SHP77 (cell line): ENCODE measurements at regions not wholly inside any gene's neighbourhood (a gene's known extent, or its start where the extent isn't known, plus 50 kb on each side); places are given as distances from the start of the nearest gene placed in this dataset.

ENCODE experiments used
- DNase-seq, 2 experiments: peaks; one replicate each; lab custom pipeline; 2025; lab: John Stamatoyannopoulos, UW

DNA sequence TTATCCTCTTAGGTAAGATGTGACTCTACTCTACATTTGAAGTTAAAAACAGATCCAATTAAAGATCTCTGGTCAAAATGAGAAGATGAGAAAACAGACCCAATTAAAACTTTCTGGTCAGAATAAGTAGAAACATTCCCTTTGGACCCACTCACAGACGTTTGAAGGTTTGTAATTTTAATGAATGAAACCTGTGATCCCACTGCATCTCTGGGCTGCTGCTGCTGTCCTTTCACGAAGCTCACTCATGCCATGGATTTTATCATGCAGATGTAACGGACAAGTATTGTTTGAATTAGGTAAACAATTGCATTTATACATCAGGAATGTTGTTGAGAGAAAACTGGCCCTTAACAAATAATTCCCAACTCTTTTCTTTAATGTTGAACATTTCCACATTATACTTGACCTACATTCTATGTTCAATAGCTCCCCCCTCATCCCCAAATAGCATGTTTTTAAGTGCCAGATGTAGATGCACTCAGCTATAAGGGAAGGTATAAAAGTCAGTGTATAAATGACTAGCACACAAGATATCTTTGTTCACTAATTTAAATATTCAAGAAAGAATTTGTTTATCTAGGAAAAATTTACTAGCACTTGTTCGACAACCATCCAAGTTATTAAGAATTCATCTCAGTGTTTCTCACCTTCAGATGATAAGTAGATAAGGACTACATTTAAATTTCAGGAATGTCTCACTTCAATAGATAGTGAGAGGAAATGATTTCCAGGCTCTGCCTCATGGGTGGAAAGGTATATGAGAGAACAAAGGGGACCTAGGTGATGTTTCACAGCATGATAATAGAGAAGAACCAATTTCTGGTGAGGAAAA is 202.3 kb upstream of the LMNTD1 start:
- DNase-seq: no peak

DNA sequence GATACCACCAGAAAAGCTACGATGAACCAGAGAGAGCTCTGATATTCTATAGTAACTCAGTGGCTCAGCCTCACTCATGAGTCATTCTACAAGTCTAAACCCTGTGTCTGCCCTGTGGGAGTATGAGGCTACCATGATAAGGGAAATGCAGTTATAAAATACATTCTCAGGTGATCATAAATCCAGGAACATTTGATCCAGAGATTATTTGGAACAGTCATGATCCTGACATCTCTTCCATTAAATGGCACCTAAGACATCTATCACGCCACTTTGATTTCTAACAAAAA is 202.6 kb upstream of the RASSF8 start:
- DNase-seq: no peak

DNA sequence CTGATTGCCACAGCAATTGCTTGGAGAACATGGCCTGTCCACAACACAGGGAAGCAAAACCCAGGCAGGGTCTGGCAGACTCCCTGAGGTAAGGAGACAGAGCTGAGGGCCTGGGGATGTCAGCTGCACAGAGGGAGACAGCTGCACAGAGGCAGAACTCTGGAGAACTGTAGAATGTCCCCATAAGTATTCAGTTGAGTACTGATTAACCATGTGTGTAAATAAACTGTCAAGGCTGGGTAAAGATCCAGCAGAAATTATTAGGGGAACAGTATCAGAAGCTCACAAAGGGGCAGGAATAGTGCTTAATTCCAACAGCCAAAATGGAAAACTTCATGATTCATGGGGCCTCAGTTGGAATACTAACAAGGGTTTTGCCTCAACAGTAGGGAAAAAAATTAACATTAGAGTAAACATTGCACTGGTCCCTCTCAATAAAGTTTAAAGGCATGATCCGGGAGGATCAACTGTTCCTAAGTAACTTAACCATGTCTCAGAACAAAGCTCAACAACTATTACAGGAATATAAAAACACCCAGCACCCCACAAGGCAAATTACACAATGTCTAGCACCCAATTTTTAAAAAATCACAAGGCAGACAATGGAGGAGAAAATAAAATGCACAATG is 201.3 kb upstream of the RASSF8 start:
- DNase-seq: no peak

DNA sequence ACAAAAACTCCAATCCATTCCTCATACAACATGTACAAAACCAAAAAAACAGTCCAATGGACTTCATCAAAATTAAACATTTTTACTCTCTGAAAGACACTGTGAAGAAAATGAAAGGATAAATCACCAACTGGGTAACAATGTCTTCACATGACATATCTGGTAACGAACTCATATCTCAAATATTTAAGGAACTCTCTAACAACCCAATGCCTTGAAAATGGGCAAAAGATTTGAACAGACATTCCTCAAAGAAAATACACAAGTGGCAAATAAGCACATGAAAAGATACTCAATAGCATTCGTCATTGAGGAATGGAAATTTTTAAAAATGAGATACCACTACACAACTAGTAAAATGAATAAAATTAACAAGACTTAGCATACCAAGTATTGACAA is 198.7 kb upstream of the RASSF8 start:
- no peak for DNase-seq

DNA sequence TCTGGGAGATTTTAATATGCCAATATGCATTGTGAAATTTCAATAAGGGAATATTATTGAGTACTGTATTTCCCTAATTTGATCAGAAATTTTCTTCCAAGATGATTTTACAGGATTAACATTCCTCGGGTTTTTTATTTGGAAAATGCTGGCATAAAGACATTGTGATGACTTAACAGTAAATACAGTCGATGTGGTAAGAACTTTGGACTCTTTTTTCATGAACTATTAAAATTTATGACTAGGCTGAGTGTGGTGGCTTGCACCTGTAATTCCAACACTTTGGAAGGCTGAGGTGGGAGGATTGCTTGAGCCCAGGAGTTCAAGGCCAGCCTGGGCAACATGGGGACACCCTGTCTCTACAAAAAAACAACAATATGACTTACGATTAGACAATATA is 197.1 kb upstream of the RASSF8 start:
- DNase-seq: no peak

DNA sequence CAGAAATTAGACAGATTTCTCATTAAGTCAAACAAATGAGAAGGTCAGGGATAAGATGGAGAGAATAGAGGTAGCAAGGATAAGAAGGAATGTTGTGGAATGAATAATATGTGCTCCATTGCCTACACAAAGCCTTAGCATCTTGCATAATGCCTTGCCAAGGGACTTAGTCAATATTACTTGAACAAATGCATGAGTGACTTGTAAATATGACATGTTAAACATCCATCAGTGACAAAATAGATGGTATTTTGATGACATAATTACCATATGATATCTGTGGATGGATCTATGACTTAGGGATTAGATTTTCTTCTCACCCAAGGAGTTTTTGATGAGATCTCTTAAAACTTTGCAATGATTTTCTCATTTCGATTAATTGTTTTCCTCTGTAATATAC is 194.1 kb upstream of the RASSF8 start:
- no peak for DNase-seq

DNA sequence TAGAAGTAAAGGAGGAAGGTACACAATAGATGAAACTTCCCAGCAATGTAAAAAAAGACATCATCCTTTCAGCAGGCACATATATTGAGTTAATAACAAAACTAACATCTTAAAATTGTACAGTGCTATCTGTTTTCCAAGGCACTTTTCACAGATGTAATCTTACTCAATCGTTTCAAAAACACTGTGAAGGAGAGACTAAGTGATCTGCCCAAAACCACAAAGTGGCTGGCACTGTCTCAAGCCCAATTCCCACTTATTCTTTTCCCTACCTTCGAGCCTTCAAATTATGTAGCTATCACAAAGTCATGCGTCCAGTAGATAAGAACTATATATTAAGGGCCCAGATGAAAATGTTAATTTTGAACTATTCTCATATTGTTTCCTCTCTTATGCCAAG is 193.6 kb upstream of the RASSF8 start:
- DNase-seq: no peak

DNA sequence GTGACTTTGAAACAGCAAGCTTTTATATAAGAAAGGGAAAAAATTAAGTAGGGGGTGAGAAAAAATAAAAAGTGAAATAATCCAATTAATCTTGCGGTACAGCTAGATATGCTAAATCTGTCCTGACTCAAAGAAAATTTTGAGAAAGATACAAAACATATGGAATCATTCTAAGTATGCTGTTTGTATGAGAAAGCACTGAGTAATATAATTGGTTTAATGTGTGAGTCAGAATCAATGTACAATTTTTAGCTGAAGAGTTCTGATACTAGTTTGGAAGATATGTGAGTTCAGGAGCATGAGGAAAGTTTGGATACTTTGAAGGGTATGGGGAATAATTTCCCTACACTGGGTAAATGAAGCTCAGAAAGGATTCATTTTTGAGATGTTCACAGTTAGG is 190.9 kb upstream of the RASSF8 start:
- DNase-seq: no peak

DNA sequence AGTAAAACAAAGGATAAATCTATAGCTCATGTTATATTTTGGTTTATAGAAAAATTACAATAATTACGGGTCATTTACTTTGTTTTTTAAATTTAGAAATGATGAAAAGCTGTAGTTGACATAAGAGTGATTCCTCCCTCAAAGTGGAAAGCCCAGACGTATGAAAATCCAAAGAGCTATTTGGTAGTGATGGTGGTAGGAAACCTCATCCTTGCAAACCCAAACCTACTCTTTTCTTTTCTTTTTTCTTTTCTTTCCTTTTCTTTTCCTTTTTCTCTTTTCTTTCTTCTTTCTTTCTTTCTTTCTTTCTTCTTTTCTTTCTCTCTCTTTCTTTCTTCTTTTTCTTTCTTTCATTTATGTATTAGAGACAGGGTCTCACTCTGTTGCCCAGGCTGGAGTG is 190.3 kb upstream of the RASSF8 start:
- DNase-seq: no peak

DNA sequence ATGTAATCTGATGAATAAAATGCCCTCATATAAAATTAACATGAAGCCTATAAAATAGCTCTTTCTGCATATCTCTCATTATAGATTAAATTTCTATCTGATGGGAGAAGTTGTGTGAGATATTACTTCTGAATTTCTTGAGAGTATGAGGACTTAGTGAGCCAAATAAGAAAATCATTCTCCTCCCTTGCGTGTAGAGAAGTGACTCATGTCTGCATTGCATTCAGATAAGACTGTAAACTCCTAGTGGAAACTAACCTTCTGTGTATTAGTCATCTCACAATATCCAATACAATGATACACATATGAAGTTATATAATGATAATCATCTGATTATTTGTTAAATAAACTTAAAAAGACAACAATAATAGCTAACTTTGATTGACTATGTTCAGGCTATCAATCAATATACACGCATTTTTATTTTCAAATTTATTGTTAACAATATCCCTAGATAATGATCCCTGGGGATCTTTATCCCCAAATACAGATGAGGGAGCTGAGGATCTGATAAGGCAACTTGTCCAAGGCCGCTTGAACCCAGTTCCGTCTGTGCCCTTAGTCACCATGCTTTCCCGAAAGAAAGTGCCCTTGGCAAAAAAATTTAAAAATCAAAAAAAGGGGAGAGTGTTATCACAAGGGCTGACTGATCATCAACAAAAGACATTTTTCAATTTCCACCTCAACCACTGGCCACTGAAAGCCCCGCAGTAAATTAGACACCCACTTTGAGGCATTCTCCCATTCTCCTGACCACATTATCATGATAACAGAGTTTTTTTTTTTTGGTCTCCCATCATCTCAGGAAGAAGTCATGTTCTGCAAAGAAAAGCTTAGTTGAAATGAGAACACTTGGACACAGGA is 189.2 kb upstream of the RASSF8 start:
- DNase-seq: no peak

DNA sequence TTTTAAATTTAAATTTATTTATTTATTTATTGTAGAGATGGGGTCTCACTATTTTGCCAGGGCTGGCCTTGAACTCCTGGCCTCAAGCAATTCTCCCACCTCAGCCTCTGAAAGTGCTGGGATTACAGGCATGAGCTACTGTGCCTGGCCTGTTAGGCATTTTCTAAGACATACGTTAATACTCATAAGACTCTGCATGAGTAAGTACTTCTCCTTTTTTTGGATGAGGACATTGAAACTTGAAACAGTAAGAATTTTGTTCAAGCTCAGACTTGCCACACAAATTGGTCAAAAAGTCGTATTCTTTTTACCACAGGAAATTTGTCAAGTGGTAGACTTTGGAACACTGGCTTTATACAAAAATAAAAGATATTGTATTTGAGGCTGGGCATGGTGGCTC is 187.4 kb upstream of the RASSF8 start:
- DNase-seq: no peak

DNA sequence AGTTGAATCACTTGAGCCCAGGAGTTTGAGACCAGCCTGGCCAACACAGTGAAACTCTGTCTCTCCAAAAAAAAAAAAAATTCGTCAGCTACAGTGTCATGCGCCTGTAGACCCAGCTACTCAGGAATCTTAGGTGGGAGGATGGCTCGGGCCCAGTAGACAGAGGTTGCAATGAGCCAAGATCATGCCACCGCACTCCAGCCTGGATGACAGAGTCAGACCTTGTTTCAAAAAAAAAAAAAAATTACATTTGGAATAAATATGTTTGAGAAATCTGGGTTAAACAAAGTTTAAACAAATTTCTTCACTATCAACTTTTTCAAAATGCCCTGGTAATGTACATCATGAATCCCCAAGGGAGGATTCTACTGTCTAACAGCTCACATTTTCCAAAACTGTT is 187.0 kb upstream of the RASSF8 start:
- DNase-seq: no peak

DNA sequence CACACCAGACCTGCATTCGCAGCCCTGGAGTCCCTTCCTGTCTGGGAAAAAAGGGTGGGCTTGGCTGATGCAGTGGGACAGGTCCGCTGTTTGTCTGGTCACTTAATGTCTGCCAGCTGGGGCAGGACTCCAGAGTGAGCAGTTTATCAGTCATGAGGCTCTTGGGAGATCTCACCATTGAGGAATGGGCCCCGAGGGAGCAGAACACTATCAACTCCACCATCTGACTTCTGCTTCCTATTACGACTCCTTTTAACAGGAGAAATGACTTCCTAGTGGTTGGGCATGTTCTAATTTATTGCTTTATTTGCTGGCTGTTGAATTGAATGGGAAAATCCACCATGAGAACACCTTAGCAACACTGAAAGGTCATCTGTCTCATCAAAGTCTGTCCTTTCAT is 182.5 kb upstream of the RASSF8 start:
- DNase-seq: no peak

DNA sequence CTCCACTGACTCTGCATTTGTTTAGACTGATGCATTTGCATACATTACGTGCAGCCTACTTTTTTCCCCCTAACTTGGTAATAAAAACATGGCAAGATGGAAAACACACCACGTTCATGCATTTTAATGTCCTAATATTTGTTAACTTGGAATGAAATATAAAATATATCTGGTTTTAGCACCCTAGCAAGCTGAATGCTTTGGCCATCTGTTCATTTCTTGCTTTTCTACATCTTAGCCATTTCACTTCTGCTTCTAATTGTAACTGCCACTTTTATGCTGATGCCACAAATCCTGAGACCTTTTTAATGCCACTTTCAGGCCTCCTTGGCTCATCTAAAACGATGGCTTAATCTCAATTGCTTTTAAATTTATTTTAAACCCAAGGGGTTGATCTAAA is 177.7 kb upstream of the RASSF8 start:
- DNase-seq: no peak

DNA sequence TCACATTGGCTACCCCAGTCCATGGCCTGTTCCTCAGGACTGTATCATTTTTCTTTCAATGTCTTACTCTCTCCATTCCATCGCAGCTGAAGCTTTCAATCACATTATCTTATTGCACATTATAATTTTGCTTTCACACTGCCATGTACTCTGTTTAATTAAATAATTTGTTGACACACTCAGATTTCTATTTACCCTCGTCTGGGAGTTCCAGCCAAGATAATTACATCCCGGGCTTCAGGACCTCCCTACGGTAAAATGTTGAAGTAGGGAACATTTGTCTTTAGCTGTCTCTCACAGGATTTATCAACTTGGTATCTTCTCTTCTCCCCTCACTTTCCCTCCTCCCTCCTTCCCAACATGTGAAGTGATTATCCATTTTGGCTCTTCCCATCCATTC is 177.2 kb upstream of the RASSF8 start:
- no peak for DNase-seq

DNA sequence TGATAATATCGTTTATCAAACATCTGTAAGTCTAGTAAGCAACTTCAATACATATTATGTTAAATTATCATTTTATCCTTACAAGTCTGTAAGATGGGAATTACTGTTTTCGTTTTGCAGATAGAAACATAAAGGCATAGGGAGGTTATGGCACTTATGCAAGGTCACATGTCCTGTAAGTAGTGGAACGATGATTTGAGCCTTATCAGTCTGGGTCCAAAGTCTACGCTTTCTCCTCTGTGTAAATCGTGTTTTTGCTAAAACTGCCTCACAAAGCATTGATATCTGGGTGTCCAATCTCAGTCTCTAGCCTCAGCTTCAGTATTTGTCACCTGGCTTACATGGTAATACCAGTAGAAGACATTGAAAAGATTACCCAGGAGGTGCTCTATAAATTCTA is 174.9 kb upstream of the RASSF8 start:
- no peak for DNase-seq

DNA sequence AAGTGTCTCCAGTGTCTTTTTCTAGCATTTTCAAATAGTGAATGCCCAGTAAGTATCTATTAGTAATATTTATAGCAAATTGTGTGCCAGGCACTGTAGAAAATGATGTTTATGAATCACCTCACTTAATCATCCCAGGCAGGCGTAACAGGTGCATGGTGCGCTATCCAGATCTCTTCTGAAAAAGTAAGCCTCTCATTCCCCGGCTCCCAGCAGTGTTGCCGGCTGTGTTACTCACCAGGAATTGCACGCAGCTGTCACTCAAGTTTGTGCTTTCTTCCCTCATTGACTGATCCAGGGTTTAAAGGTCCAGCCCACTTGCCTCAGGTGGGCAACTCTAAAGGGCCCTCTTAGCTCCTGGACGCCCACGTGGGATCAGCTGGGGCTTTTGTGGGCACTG is 173.8 kb upstream of the RASSF8 start:
- DNase-seq: no peak

DNA sequence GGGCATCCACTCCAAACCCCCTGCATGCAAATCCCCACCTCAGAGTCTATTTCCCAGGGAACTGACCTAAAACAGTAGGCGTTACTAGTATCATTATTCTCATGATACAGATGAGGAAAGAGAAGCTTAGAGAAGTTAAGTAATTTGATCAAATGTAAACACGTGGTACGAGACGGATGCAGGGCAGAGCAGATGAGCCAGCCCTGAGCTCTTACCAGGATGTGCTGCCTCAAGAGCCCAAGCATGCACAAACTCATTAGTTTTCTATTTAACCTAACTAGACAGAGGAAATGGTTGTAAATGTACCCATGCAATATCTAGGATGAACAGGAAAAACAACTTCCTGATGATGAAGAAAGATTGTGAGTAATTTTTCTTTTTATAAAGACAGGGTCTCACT is 173.3 kb upstream of the RASSF8 start:
- no peak for DNase-seq

DNA sequence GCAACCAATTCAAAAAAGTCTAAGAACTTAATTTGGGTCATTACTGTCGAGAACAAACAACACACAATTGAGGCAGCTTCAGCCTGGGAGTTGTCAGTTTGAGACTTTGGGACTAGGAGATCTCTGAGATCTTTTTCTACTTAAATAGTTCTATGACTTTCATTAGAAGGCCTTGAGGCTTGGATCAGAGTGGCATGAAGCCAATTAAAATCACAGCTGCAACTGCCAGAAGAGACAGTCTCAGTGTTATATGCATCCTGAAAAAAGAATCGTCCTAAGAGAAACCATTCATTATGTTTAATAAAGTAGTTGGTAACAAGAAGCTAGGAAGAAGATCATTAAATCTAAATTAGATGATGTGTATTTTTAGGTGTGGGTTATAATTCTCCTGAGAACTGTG is 170.8 kb upstream of the RASSF8 start:
- no peak for DNase-seq

DNA sequence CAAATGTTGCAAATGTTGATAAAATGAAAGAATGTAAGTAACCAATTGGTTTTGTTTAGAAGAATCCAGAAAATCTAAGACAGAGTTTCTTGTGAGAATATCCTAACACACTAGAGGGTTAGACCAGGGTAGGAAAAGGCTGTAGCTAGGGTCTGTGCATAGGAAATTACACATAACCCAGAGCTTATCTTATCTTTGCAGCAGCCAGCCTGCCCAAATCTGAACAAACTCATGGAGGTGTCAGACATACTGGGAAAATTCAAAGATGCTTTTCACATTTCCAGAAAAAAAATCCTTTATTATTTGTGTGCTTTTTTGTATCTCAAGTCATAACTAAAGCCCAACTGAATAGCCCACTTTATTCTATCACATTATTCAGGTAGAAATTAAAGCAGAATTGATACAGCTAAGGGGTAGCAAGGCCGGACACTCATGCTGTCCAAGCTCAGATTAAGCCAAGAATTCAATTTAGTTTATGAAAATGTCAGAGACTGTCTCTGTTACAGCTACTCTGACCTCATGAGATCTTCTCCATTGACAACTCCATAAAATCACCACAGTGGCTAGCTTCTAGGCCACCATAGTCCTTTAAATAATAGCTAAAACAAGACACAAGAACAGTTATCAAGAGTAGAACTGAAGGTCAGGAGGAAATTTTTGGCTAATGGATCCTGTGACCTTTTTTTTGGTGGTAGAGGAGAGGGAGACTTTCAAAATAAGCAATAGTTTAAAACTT is 169.6 kb upstream of the RASSF8 start:
- DNase-seq: no peak

DNA sequence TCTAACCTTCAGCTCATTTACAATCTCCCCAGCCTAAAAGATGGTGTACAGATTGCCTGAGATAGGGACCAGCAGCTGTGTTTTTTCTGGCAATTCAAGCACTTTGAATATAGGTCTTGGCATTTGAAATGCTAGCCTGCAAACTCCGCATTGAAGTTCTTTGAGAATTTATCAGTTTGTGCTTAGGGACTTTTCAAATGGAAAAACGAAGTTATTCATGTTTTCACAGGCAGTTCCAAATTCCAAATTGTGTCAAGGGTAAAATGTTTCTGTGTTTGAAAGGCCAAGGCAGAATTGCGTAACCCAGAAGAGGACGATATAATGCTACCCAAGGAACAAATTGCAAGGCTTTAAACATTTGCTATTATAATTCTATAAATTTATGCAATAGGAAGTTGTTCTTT is 168.9 kb upstream of the RASSF8 start:
- no peak for DNase-seq

DNA sequence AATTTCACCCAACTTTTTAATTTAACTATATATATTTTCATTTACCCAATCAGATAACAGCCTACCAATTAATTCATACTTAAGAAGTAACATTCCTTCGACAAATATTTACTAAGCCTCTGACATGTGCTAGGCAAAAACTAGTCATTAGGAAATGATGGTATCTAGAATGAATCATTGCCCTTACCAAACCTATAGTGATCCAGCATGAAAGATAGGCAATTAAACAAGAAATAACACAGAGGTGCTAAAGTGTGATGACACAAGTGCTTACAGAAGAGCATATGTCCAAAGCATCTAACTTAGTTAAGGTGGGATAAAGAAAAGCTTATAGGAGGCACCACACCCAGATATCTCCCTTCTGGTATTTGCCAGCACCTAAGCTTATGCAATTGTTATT is 166.5 kb upstream of the RASSF8 start:
- DNase-seq: no peak

DNA sequence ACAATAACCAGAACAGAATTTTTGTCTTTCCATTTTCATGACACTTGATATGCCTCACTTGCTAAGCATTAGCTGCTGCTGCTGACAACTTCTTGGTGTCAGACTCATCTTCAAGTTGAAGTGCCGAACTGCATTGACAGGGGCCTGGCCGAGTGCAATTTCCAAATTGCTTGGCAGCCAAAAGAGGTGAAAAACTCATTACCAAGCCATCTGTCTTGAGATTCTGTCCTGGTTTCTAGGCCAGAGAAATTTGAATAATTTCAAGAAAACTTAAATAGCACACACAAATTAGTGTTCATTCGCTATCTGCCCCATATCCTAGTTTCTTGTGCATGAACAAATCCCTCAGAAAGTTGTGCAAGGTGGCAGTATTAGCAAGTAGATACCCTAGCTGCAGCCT is 165.3 kb upstream of the RASSF8 start:
- DNase-seq: no peak
